ENCODE measurements at regions not wholly inside any gene's neighbourhood (a gene's known extent, or its start where the extent isn't known, plus 50 kb on each side); places are given as distances from the start of the nearest gene placed in this dataset.

DNA sequence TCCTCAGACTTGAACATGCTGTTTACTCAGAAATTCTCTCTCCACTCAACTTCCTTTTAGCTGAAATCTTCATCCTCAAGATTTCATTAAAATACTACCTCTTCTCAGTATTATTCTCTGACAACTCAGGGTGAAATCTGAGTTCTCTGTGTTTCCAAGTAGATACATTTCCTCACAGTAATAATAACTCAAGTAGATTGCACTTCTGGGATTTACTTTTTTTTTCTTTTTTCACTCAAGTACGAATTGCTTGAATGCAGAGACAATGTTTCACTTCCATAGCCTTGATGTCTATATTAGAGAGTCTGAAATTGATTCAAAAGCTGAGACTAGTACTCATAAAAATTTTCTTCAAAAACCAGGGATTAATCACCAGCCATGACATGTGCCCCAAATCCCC, 166.4 kb downstream of the SLITRK5 start:
- H3K79me2 ChIP-seq (ENCODE audit: low read length) = no peaks in the 10 kb centered on the region
- no peak overlapping the region for H3K27ac ChIP-seq (ENCODE audit: low read length)
- no peaks in the 10 kb centered on the region for H3K9me3 ChIP-seq (ENCODE audit: insufficient read depth, low read length)
- no peak overlapping the region for H3K4me3 ChIP-seq (ENCODE audit: low read length)
- TF ChIP-seq CTCF (IDR thresholded peaks at IDR 0.05; ENCODE audit: low read depth, low read length) (no peak), EZH2phosphoT487 (IDR thresholded peaks at IDR 0.05; ENCODE audit: low read depth) (no peak)
- no peaks in the 10 kb centered on the region for H4K20me1 ChIP-seq (ENCODE audit: insufficient read depth, low read length)
- no peak overlapping the region for H3K4me2 ChIP-seq (ENCODE audit: low read length)
- no peaks in the 10 kb centered on the region for H3K27me3 ChIP-seq (ENCODE audit: low read depth, low read length)
- H2AFZ ChIP-seq (ENCODE audit: low read depth, low read length) = no peak overlapping the region
- no peak overlapping the region for H3K9ac ChIP-seq (ENCODE audit: low read length)
- H3K4me1 ChIP-seq (ENCODE audit: low read length) = no peaks in the 10 kb centered on the region
- H3K36me3 ChIP-seq (replicated peaks; ENCODE audit: low read depth, low read length) = no peaks in the 10 kb centered on the region

GRCh38 chr13:87837946-87838345, 166.8 kb downstream of the SLITRK5 start:
- Histone ChIP-seq H3K4me2 (ENCODE audit: low read length) (no peak overlapping the region), H3K27me3 (ENCODE audit: low read depth, low read length) (no peaks in the 10 kb centered on the region), H3K27ac (ENCODE audit: low read length) (no peak overlapping the region), H3K9me3 (ENCODE audit: insufficient read depth, low read length) (no peaks in the 10 kb centered on the region), H3K4me3 (ENCODE audit: low read length) (no peak overlapping the region), H3K9ac (ENCODE audit: low read length) (no peak overlapping the region), H3K36me3 (replicated peaks; ENCODE audit: low read depth, low read length) (no peaks in the 10 kb centered on the region), H2AFZ (ENCODE audit: low read depth, low read length) (no peak overlapping the region), H4K20me1 (ENCODE audit: insufficient read depth, low read length) (no peaks in the 10 kb centered on the region), H3K79me2 (ENCODE audit: low read length) (no peaks in the 10 kb centered on the region), H3K4me1 (ENCODE audit: low read length) (no peaks in the 10 kb centered on the region)
- TF ChIP-seq EZH2phosphoT487 (IDR thresholded peaks at IDR 0.05; ENCODE audit: low read depth) = no peak
- no peak for TF ChIP-seq CTCF (IDR thresholded peaks at IDR 0.05; ENCODE audit: low read depth, low read length)

DNA sequence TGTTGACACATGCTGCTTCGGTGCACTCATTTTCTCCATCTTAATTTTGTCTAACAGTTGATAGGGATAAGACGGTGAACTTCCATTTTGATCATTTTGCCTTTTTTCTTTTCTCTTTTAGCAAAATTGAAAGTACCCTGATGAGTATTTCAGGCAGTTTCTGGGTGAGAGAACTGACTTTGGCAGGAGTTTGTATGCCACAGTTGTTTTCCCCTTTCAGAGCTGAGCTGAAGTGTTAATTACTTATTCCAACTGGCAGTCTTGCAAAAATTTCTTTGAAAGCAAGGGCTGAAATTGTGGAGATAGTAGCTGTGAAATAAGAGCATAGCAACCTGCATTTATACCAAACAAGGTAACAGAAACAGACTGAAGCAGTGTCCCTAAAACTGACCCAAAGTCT, 180.2 kb downstream of the SLITRK5 start:
- no peak overlapping the region for H3K4me3 ChIP-seq (ENCODE audit: low read length)
- peaks cover 10% of the 10 kb centered on the region for H3K4me1 ChIP-seq (ENCODE audit: low read length)
- no peaks in the 10 kb centered on the region for H3K27me3 ChIP-seq (ENCODE audit: low read depth, low read length)
- H3K79me2 ChIP-seq (ENCODE audit: low read length) = no peaks in the 10 kb centered on the region
- H3K9me3 ChIP-seq (ENCODE audit: insufficient read depth, low read length) = no peaks in the 10 kb centered on the region
- no peak overlapping the region for H3K27ac ChIP-seq (ENCODE audit: low read length)
- H3K36me3 ChIP-seq (replicated peaks; ENCODE audit: low read depth, low read length) = no peaks in the 10 kb centered on the region
- TF ChIP-seq EZH2phosphoT487 (IDR thresholded peaks at IDR 0.05; ENCODE audit: low read depth) (no peak), CTCF (IDR thresholded peaks at IDR 0.05; ENCODE audit: low read depth, low read length) (no peak)
- H3K4me2 ChIP-seq (ENCODE audit: low read length) = no peak overlapping the region
- no peak overlapping the region for H3K9ac ChIP-seq (ENCODE audit: low read length)
- H4K20me1 ChIP-seq (ENCODE audit: insufficient read depth, low read length) = no peaks in the 10 kb centered on the region
- H2AFZ ChIP-seq (ENCODE audit: low read depth, low read length) = peak overlapping the region; percentile 42

DNA sequence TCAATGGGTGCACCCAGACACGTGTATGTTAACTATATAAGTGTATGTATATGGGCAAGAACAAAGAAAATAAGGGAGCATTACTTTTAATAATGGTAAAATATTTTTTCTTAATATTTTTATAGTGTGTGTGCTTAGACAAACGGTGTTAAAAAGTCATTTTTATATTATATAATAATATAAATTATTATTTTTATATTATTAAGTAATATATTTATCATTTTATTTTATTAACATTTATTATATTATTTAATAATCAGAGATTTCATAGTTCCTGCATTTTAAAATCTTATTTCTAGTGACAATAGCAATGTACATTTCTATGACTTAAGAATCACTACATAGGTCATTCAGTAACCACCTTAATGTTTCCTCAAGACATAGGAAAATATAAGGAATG, 184.4 kb downstream of the SLITRK5 start:
- Histone ChIP-seq H3K27ac (ENCODE audit: low read length) (no peak overlapping the region), H3K4me1 (ENCODE audit: low read length) (peaks cover 10% of the 10 kb centered on the region), H3K9me3 (ENCODE audit: insufficient read depth, low read length) (no peaks in the 10 kb centered on the region), H3K27me3 (ENCODE audit: low read depth, low read length) (no peaks in the 10 kb centered on the region), H3K36me3 (replicated peaks; ENCODE audit: low read depth, low read length) (no peaks in the 10 kb centered on the region), H4K20me1 (ENCODE audit: insufficient read depth, low read length) (no peaks in the 10 kb centered on the region), H3K4me3 (ENCODE audit: low read length) (no peak overlapping the region), H2AFZ (ENCODE audit: low read depth, low read length) (no peak overlapping the region), H3K79me2 (ENCODE audit: low read length) (no peaks in the 10 kb centered on the region), H3K4me2 (ENCODE audit: low read length) (no peak overlapping the region), H3K9ac (ENCODE audit: low read length) (no peak overlapping the region)
- TF ChIP-seq EZH2phosphoT487 (IDR thresholded peaks at IDR 0.05; ENCODE audit: low read depth) (no peak), CTCF (IDR thresholded peaks at IDR 0.05; ENCODE audit: low read depth, low read length) (no peak)

Data from OCI-LY3 (cell line).